ENCODE measurements at regions not wholly inside any gene's neighbourhood (a gene's known extent, or its start where the extent isn't known, plus 50 kb on each side); places are given as distances from the start of the nearest gene placed in this dataset.
"Not testable (repeated sequence)": the region's sequence is repeated elsewhere in the genome, so short reads cannot be mapped to it uniquely, and the experiment has no call there.

DNA sequence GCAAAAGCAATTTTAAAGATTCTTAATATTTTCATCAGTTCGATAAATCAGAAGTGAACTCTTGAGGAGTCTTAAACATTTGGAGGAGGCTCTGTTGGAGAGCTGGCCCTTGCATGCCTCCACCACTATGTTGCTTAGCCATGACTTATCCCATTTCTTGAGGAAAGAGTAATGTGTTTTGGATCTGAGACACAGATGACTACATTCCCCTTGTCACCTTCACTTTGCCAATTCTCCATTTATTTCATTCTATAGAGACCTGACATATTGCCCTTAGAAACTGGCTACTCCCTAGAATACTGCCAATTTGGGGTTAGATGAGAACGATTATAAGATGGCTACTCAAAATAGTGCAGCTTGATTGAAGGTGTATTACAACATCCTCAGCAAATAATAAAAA lies 157.4 kb upstream of the TMEM260 start:
- DNase-seq (ENCODE audit: low spot score), result no peak

DNA sequence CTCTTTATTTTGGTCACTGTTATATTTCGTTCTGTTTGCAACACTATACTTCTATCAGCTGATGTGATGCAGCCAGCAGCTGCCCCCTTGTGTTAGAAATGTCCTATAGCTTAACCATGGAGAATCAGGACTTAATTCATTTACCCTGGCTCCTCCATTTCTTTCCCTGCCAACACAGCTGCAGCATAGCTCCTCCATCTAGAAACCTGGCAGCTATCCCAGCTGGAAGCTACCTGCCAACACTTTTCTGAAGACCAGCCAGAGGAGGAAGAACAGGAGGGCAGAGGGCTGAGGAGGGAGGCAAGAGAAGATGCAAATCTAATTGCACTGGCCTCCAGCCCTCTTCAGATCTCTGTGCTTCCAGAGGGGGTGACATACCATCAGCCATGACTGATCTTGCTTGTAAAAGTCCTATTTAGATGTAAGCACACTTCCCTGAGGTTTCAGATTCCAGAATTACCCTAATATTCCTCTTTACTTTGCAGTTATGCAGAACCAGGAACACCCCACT lies 156.8 kb upstream of the TMEM260 start:
- peak; percentile 82 for DNase-seq (ENCODE audit: low spot score)

DNA sequence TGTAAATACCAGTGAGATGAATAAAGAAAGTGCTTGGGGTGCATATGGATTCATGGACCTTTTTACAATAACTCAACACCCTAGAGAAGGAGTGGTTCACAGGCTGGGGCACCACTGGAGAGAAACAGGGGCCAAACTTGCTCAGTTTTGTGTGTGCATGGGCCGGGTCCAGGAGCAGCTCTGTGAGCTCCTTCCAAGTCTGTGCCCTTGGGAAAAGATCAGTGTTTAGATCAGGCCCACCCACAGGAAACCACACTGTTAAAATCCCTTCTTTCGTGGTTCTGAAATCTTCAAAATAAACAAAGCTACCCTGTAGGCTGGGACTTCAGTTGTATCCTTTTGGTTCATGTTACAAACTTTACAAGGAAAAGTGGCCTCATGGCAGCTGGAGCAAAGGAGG lies 156.1 kb upstream of the TMEM260 start:
- DNase-seq (ENCODE audit: low spot score), result no peak

DNA sequence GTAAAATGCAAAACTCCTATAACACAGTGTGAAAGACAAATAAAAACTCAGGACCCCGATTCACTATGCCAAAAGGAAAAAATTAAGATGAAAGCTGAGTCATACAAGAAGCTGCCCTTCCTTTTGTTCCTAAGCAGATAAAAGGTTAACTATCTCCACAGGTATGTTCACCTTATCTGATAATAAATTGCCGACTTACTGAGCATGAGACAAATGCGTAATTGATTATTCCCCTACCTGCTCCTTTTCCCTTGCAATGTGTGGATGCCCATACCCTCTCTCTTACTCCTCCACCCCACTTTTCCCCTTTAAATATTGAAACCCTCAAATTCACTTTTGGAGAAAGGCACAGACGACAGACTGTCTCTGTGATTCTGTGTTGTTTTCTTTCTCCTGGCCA lies 148.6 kb upstream of the TMEM260 start:
- DNase-seq (ENCODE audit: low spot score), result no peak

DNA sequence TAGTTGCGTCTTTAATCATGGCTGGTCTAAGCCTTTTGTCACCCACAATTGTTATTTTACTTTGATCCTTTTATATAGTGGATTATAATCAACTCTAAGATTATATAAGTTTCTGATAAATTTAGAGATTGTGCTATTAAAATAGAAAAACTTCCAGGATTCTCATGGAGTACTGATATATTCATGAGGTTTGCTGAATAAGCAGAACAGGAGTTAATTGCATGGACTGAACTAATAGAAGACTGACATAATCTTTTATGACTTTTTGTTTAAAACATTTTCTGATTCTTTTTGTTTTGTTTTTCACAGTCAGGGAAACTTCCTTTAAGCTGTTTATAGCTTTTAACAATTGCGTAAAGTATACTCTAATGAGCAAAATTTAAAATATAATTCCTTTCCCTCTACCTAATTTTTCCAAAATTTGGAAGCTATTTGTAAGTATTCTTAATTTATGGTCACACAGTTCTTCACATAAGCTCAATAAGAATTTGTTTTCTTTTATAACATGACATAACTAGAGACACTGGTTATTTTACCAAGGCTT lies 129.9 kb upstream of the TMEM260 start:
- DNase-seq (ENCODE audit: low spot score), result no peak

DNA sequence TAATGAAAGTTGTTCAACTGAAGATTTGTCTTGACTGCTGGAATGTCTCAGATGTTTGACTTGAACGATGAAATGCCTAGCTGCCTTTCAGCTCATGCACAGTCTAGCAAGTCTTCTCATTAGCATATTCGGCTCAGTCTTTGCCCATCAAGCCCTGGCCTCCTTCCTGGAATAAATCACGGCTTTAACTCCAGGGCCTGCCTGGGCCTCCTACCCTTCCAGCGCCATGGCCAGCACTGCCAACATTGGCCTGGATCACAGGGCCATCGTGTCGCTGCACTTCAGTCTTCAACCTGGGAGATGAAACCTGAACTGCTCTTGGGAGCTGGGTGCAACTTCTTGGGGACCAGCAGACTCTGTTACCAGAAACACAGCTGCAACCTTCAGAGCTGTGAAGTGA lies 126.7 kb upstream of the TMEM260 start:
- DNase-seq (ENCODE audit: low spot score), result no peak

DNA sequence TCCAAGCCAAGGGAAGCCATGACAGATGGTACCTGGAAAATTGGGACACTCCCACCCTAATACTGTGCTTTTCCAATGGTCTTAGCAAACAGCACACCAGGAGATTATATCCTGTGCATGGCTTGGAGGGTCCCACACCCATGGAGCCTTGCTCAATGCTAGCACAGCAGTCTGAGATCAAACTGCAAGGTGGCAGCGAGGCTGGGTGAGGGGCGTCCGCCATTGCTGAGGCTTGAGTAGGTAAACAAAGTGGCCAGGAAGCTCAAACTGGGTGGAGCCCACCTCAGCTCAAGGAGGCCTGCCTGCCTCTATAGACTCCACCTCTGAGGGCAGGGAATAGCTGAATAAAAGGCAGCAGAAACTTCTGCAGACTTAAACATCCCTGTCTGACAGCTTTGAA lies 124.9 kb upstream of the TMEM260 start:
- DNase-seq (ENCODE audit: low spot score), result not testable (repeated sequence)

DNA sequence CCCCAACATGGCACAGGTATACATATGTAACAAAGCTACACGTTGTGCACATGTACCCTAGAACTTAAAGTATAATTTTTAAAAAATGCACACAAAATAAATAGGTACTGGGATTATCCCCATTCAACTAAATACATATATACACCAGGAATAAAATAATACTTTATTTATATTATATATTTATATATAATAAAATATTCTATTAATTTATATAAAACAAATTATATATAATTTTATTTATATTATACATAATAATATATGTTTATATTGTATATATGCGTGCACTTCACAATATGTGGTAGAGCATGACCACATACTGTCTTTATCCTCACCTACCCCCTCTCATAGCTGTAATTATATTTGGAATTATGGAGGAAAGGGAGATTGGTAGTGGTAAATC lies 119.1 kb upstream of the TMEM260 start:
- DNase-seq (ENCODE audit: low spot score), result no peak

DNA sequence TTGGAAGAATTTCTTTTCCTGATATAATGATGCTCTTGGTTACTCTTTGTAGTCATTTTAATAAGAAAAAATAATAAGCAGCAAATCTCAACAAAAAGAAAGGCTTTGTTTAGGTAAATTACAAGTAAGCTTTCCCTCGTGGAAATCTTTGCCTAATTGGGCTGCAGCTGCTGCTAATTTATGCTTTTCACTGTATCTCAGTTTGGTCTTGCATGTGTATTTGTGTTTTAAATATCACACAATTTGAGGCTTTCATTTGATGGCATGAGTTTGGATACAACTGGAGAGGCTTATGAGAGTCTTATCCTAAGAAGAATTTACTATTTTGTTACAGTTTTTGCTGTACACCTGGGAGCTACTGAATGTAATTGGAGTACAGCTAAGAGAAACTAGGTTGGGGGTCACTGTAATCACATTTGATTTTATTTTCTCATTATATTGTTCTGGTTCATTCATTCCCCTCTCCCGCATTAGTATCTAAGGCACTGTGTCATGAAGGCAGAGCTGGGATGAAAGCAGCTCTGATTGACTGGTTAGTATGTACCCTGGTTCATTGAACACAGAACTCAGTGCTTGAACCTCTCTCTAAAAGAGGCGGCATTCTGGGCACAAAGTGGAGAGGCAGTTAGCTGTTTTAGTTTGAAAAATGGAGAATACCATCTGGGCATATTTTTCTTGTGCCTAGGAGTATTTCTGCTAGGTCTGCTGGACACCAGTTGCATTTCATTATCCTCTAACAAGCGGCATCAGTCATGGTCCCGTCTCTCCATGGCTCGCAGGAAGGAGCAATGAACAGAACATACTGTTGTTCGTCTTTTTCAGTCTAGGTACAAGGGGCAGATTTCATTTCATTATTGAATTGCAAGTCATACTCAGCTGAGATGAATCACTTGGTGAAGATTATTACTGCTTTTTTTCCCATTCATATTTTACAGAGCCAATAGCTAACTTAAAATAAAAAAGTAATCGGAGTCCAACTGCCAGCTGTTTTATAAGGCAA lies 118.0 kb upstream of the TMEM260 start:
- peak; percentile 21 for DNase-seq (ENCODE audit: low spot score)

DNA sequence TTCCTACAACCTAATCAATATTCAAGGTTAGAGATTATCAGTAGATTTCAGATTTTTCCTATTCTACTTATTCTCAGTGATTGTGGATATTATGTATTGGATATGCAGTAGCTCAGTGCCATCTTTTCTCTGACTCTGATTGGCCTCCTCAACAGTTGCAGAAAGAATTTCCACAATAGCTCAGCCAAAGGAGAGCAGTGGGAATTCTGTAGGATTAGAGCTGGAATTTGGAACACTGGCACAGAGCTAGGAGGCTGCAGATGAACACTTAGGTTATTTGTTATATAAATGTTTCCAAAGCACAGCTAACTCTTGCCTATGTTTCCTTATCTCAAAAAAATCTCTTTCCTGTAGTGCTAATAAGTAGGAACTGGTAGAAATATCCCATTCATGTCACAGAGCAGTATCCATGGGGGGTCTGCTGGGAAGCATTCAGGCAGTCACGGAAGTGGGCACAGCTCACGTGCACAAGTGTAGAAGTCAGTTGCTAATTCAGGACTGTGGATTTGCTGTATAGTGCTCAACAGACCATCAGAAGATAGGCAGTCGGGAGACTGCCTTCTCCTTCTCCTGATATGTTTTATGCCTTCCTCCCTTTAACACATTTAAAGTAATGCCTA lies 116.2 kb upstream of the TMEM260 start:
- DNase-seq (ENCODE audit: low spot score), result no peak

DNA sequence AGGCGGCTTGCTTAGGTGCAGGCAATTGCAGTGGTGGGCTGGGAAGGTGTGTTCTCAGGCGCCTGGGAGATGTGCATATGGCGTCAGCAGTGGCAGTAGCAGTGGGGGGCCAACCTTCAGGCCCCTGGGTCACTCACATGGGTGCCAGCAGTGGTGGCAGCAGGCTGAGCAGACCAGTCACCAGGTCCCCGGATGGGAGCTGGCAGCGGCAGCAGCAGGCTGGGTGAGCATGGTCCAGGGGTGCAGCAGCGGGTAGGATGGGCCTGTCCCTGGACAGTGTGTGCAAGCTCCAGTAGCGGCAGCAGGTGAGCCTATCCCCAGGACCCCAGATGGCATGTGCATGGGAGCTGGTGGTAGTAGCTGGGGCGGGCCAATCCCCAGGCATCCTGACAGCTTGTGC lies 108.5 kb upstream of the TMEM260 start:
- DNase-seq (ENCODE audit: low spot score), result no peak

DNA sequence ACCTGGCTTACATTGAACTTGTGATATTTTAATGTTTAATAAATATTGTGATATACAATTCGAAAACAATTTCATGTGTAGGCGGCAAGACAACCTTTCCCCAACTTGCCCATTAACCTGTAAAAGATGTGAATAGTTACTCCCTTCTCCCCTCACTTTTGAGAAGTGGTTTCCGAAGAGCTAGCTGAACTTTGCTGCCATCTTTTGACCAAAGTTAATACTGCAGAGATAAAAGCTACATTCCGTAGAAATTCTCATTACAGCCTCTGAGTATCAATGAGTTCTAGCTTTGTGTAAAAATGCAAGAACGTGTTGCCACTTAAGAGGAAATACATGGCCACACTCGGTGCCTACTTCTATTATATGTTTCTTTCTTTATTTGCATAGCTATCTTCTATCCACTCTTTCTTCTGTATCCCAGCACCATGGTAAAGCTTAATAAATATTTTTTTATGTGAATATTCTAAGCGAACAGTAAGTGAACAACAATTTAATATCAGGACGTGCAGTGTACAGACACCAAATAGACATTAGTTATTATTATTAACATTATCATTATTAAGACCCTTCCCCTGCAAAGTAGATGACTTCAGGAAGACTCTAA lies 105.1 kb upstream of the TMEM260 start:
- DNase-seq (ENCODE audit: low spot score), result peak; percentile 59

DNA sequence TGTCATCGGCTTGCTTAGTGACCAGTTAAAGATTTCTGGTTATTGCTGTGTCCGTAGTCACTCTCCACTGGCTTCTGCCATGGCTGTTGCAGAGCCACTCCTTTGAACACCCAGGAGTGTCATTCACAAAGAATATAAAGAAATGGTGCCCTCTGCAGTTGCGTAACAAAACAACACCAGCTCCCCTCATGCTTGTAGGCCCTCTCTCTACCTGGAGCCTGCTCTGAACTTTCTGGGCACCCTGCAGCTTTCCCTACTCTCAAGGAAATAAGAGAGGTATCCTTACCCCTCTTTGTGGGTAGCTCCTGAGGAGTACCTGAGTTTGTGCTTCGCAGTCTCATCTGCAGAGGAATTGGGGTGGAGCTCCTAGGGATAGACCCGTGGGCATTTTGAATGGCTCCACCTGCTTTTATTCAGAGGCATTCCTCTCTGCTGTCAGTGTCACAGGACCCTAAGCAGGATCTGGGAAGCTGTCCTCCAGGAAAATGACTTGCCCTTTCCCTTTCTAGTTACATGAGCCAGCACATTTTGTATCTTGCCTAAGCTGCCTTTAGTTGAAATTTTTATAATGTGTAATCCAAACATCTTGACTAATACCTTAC lies 97.2 kb upstream of the TMEM260 start:
- no peak for DNase-seq (ENCODE audit: low spot score)

DNA sequence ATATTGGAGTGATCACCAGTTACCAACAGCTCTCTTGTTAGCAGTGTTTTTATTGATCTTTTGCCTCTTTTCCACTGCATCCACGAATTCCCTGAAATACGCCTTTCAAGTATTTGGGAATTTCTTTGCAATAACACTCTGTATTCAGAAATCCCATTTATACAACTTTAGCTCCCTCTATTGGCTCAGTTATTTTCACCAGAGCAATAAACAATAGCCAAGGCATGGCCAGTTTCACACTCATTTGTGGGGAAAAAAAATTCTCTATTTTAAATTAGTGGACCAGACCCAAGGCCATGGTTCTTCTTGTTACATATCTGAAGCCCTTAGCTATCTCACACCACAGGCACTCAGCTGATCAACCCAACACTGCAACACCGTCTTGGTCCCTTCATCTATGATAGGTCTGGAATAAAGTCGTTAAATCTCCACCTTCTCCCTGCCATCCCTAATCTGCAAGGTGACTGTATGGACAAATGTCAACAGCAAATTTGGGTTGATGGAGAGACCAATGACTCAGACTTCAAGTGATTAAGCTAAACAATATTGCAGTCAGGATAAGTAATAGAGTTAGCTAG lies 92.4 kb upstream of the TMEM260 start:
- peak; percentile 50 for DNase-seq (ENCODE audit: low spot score)

DNA sequence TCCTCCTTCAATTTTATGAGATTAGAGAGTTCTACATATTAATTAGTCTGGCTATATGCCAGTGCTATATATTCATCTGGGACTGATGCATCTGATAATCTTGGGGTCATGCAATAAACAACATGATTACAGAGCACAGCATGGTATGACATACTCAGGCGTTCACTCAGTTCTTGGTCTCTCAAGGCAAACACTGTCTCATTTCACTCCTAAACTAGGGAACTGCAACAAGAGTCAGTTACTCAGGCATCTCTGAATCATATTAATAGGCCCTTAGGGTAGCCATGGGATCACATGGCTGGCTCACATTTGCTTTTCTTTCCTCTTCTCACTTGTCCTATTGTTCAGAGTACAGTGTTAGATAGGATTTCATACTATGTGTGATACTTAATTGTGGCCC lies 91.8 kb upstream of the TMEM260 start:
- no peak for DNase-seq (ENCODE audit: low spot score)

DNA sequence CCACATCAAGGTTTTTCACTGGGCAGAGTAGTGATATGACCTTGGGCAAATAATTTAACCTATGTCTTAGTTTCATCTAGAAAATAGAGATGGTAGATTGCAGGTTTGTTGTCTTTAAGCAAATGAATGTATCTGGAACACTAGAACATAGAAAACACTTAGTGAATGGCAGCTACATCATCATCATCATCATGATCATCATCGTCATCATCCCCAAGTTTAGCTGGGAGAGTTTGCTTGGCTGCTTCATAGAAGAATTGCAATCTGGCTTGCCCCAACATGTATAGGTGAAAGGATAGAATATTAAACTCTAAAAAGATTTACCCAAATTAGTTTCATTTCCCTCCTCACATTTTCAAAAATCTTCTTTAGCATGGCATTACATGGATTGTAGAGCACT lies 91.3 kb upstream of the TMEM260 start:
- no peak for DNase-seq (ENCODE audit: low spot score)

DNA sequence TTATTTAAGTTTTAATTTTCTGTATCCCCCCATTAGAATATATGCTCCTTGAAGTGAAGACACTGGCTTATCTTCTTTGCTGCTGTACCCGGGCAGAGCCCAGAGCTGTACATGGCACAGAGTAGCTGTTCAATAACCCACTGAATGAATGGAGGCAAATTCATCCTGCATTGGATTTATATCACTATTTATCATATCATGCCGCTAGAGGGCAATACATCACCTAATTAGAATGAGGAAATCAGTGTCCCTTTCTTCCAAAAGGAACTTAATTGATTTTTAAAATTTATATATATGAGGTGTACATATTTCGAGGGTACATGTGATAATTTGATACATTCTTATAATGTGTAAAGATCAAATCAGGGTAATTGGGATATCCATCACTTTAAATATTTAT lies 89.2 kb upstream of the TMEM260 start:
- DNase-seq (ENCODE audit: low spot score), result peak; percentile 44

DNA sequence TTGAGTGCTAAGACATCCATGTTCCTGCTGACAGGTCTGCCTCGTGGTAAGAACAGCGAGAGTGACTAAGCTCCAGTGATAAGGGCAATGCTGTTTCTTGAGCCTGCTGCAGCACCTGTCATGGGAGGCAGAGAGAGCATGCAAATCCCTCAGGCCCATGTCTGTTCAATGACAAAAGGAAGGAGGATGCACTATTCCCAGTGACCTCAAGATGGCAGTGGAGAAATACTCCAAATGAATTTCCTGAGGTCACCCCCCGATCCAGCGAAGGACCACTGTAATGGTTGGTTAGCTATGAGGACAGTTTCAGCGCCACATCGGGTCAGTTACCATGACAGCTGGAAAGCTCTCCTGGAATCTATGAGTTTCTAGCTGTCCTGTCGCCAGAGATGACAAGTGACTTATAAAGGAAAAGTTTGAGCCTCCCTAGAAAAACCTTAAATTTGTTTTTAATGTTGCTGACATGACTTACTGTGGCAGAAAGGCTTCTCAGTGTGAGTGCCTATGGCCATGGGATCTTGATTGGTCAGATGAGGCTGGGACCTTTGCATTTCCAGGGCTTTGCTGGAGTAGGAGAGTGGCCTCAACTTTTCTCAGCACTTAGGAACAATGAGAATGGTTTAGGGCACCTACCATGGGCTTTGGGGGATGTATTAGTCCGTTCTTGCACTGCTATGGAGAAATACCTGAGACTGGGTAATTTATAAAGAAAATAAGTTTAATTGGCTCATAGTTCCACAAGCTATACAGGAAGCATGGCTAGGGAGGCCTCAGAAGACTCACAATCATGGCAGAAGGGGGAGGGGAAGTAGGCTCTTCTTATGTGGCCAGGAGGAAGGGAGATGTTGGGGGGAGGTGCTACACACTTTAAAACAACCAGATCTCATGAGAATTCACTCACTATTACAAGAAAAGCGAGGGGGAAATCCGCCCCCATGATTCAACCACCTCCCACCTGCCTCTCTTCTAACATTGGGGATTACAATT lies 88.0 kb upstream of the TMEM260 start:
- DNase-seq (ENCODE audit: low spot score), result peak; percentile 59

DNA sequence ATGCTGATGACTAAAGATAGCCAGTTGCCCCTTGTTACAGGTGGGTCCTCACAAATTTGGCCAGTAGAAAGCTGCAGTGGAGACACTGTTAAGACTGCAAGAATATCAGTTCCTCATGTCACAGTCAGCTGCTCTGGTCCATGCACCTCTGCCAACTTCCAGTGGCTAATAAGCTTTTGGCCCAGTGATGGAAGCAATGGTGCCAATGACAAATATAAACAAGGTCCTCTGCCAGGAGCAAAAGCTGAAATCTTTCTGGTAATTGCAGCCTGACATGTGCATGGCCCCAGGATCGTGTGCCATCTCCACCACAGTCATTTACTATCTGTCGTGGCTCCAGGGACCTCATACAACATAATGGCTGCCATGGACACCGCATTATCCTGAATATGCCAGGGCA lies 85.4 kb upstream of the TMEM260 start:
- no peak for DNase-seq (ENCODE audit: low spot score)

DNA sequence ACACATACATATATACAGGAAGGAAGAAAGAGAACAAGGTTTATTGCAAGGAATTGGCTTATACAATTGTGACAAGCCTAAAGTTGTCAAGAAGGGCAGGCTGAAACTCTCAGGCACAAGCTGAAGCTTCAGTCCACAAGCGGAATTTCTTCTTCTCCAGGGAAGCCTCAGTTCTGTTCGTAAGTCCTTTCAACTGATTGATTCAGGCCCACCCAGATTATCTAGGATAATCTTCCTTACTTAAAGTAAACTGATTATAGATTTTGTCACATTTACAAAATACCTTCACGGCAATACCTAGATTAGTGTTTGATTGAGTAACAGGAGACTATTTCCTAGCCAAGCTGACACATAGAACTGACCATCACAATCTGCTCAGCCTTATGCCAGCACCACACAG lies 81.5 kb upstream of the TMEM260 start:
- DNase-seq (ENCODE audit: low spot score), result no peak
